HepG2 (cell line): ENCODE measurements at regions not wholly inside any gene's neighbourhood (a gene's known extent, or its start where the extent isn't known, plus 50 kb on each side); places are given as distances from the start of the nearest gene placed in this dataset.

Experiments used
- ATAC-seq: fragments of 200-7000 bp; cut with Tn5 transposase; 3 replicates; pipeline ENCODE4 v1.9.1; 2020; ENCODE audit warnings: mild to moderate bottlenecking, moderate library complexity
- BruUV-seq: library from RNA; stranded (reverse); fragments of 400-500 nt; replicated peaks from 2 replicates; lab custom pipeline; 2021; lab: Mats Ljungman, UMichigan
- CTCF ChIA-PET: fragments of 300-600 bp; formaldehyde crosslinking; extraction: SDS; loops from one replicate; lab custom pipeline; 2021; ENCODE audit warnings: low total read pairs, inconsistent platforms, low intra/inter-chr PET ratio; lab: Yijun Ruan, JAX
- POLR2A ChIA-PET: fragments of 350-600 bp; sonication (Branson Sonifier 250); formaldehyde crosslinking; loops from one replicate; lab custom pipeline; 2020; ENCODE audit warnings: antibody characterized with exemption, inconsistent platforms; lab: Yijun Ruan, JAX
- DNase-seq: peaks from one replicate; pipeline ENCODE4 v3.0.0-alpha.2; 2015; ENCODE audit warnings: low spot score
- FAIRE-seq: peaks from 3 replicates; lab custom pipeline; 2011; peaks lifted over from hg19 to GRCh38; lab: Jason Lieb, UNC
- H2AFZ ChIP-seq: one replicate; pipeline ENCODE4 v1.6.1; 2011; ENCODE audit warnings: low read length, inconsistent platforms
- H3K27ac ChIP-seq: fragments of 300-600 bp; 3 replicates; pipeline ENCODE4 v1.8.0; 2011; ENCODE audit warnings: mixed run types, mild to moderate bottlenecking, mixed read lengths, low read length, inconsistent platforms; ENCODE audit not compliant: insufficient read depth; ENCODE audit errors: extremely low read length
- H3K27me3 ChIP-seq, 2 experiments: fragments of 200-600 bp in 1 of 2; 2 replicates in 1 of 2; 3 replicates in 1 of 2; pipeline versions ENCODE4 v1.6.0 to v1.8.0; 2011; ENCODE audit warnings: low read length in 2 of 2, mild to moderate bottlenecking in 2 of 2, moderate library complexity in 2 of 2, inconsistent platforms in 1 of 2; ENCODE audit not compliant: insufficient read depth in 2 of 2, control insufficient read depth in 1 of 2
- H3K36me3 ChIP-seq, 2 experiments: fragments of 200-600 bp in 1 of 2; replicated peaks in 1 of 2; 2 replicates in 1 of 2; 3 replicates in 1 of 2; pipeline versions ENCODE4 v1.5.1 to v1.8.0; 2011; ENCODE audit warnings: low read length in 2 of 2, inconsistent platforms in 1 of 2; ENCODE audit not compliant: insufficient read depth in 2 of 2, control insufficient read depth in 1 of 2
- H3K4me1 ChIP-seq: 2 replicates; pipeline ENCODE4 v1.5.1; 2012; ENCODE audit warnings: low read length, inconsistent platforms; ENCODE audit not compliant: insufficient read depth
- H3K4me2 ChIP-seq: 2 replicates; pipeline ENCODE4 v1.6.0; 2011; ENCODE audit warnings: low read depth, low read length, inconsistent platforms
- H3K4me3 ChIP-seq, 3 experiments: fragments of 200-600 bp in 1 of 3; sonication (generic), shearing (Covaris generic) in 1 of 3; replicated peaks in 1 of 3; 2 replicates each; pipeline ENCODE4 v1.5.1; 2011 to 2016; ENCODE audit warnings: low read length in 3 of 3, inconsistent platforms in 2 of 3, low read depth in 2 of 3, mild to moderate bottlenecking in 2 of 3, control low read depth in 1 of 3, mixed read lengths in 1 of 3; ENCODE audit not compliant: insufficient read depth in 1 of 3
- H3K79me2 ChIP-seq: one replicate; pipeline ENCODE4 v1.6.1; 2011; ENCODE audit warnings: low read length, inconsistent platforms; ENCODE audit not compliant: insufficient read depth
- H3K9ac ChIP-seq: 2 replicates; pipeline ENCODE4 v1.6.0; 2011; ENCODE audit warnings: mild to moderate bottlenecking, low read depth, low read length, inconsistent platforms; ENCODE audit not compliant: insufficient read depth
- H3K9me3 ChIP-seq: 2 replicates; pipeline ENCODE4 v1.5.1; 2012; ENCODE audit warnings: mild to moderate bottlenecking, low read length
- H4K20me1 ChIP-seq: 2 replicates; pipeline ENCODE4 v1.6.0; 2011; ENCODE audit warnings: inconsistent platforms, mild to moderate bottlenecking, low read length, moderate library complexity; ENCODE audit not compliant: insufficient read depth
- ARNT2 ChIP-seq: sonication (generic); formaldehyde crosslinking; IDR thresholded peaks from 2 replicates; pipeline ENCODE4 v1.8.0; 2022; ENCODE audit warnings: mild to moderate bottlenecking, low read depth, missing genetic modification reagents, moderate library complexity
- BHLHE40 ChIP-seq: IDR thresholded peaks from 2 replicates; pipeline ENCODE4 v1.6.1; 2011; ENCODE audit warnings: low read length, improper control_type of control experiment
- DRAP1 ChIP-seq: IDR thresholded peaks from 2 replicates; pipeline ENCODE4 v1.6.1; 2016; ENCODE audit warnings: missing genetic modification reagents, missing compliant biosample characterization
- E2F5 ChIP-seq: sonication (generic); formaldehyde crosslinking; conservative IDR thresholded peaks from 2 replicates; pipeline ENCODE4 v1.4.0; 2020; ENCODE audit warnings: missing genetic modification reagents
- HBP1 ChIP-seq: IDR thresholded peaks from 2 replicates; pipeline ENCODE4 v1.6.1; 2016; ENCODE audit warnings: low read depth, control low read depth
- HMGA1 ChIP-seq: sonication (generic); formaldehyde crosslinking; conservative IDR thresholded peaks from 2 replicates; pipeline ENCODE4 v1.4.0; 2020; ENCODE audit warnings: missing genetic modification reagents
- MBD4 ChIP-seq: IDR thresholded peaks from 2 replicates; pipeline ENCODE4 v1.6.1; 2012; ENCODE audit warnings: low read length, inconsistent platforms, borderline replicate concordance
- PCBP1 ChIP-seq: fragments of 200-400 bp; formaldehyde crosslinking; IDR thresholded peaks from 2 replicates; pipeline ENCODE4 v1.6.1; 2017; ENCODE audit warnings: mild to moderate bottlenecking, low read depth, low read length, borderline replicate concordance
- RARA ChIP-seq: IDR thresholded peaks from 2 replicates; pipeline ENCODE4 v1.6.1; 2016; ENCODE audit warnings: missing genetic modification reagents, missing compliant biosample characterization
- RFXANK ChIP-seq: IDR thresholded peaks from 2 replicates; pipeline ENCODE4 v1.6.1; 2016
- SALL1 ChIP-seq: sonication (generic); formaldehyde crosslinking; IDR thresholded peaks from 2 replicates; pipeline ENCODE4 v1.8.0; 2022; ENCODE audit warnings: mild to moderate bottlenecking, missing genetic modification reagents
- SP5 ChIP-seq: IDR thresholded peaks from 2 replicates; pipeline ENCODE4 v1.6.1; 2016; ENCODE audit warnings: low read depth, borderline replicate concordance
- SUZ12 ChIP-seq: fragments of 150-350 bp; IDR thresholded peaks from 2 replicates; pipeline ENCODE4 v1.6.1; 2014; ENCODE audit warnings: low read depth, low read length
- ZBTB34 ChIP-seq: sonication (generic); formaldehyde crosslinking; IDR thresholded peaks from 2 replicates; pipeline ENCODE4 v1.8.0; 2022; ENCODE audit warnings: mild to moderate bottlenecking, missing genetic modification reagents
- ZNF296 ChIP-seq: sonication (generic); formaldehyde crosslinking; conservative IDR thresholded peaks from 2 replicates; pipeline ENCODE4 v1.5.0; 2020; ENCODE audit warnings: mild to moderate bottlenecking, missing genetic modification reagents
- ZNF737 ChIP-seq: sonication (generic); formaldehyde crosslinking; IDR thresholded peaks from 2 replicates; pipeline ENCODE4 v1.5.0; 2020; ENCODE audit warnings: missing genetic modification reagents, mild to moderate bottlenecking, borderline replicate concordance
- ZNF761 ChIP-seq: sonication (generic); formaldehyde crosslinking; conservative IDR thresholded peaks from 2 replicates; pipeline ENCODE4 v1.4.0; 2020; ENCODE audit warnings: mild to moderate bottlenecking, missing genetic modification reagents
- ZNF816 ChIP-seq: sonication (generic); formaldehyde crosslinking; IDR thresholded peaks from 2 replicates; pipeline ENCODE4 v1.8.0; 2022; ENCODE audit warnings: missing genetic modification reagents, mild to moderate bottlenecking, borderline replicate concordance
- WGBS: methylation state at CpG from one replicate; pipeline ENCODE4 v1.1.6; 2017; ENCODE audit warnings: low lambda C conversion rate; 5-methylcytosine and 5-hydroxymethylcytosine counted together
- in situ Hi-C: cut with HindIII; loops from 2 replicates; pipeline ENCODE4 v1.10.0; 2017; ENCODE audit warnings: low pct_unique_long_range_greater_than_20kb; ENCODE audit not compliant: extremely low pct_ligation_motif_present
- intact Hi-C: fragments of 100-400 bp; cut with micrococcal nuclease; formaldehyde crosslinking; loops from one replicate; pipeline ENCODE4 v1.10.0; 2022; ENCODE audit not compliant: unreplicated experiment

GRCh38 chr1:82220754-82221153 lies 420.0 kb downstream of the ADGRL2 start:
- BruUV-seq = no TSS peak
- no peak overlapping the region for H2AFZ ChIP-seq
- H3K4me3 ChIP-seq = no peak overlapping the region
- WGBS = 10% methylated on average over 3 of the region's 5 CpGs
- ATAC-seq (no peak), FAIRE-seq (no peak), DNase-seq (no peak)
- ChIA-PET CTCF (no interaction called here), POLR2A (no interaction called here)
- no peak overlapping the region for H3K27ac ChIP-seq
- H3K27me3 ChIP-seq = no peaks in the 10 kb centered on the region; a peak in 1 of 5 replicates
- H3K4me2 ChIP-seq = no peak overlapping the region
- no peaks in the 10 kb centered on the region for H4K20me1 ChIP-seq
- no peaks in the 10 kb centered on the region for H3K36me3 ChIP-seq
- intact Hi-C loops = no loop called here
- peaks cover 72% of the 10 kb centered on the region for H3K9me3 ChIP-seq
- in situ Hi-C loops = no loop called here
- no peaks in the 10 kb centered on the region for H3K79me2 ChIP-seq
- no peak overlapping the region for H3K9ac ChIP-seq
- no peaks in the 10 kb centered on the region for H3K4me1 ChIP-seq
- TF ChIP-seq SUZ12 (no peak), SP5 (CRISPR knock-in tag) (no peak), PCBP1 (no peak), ZNF761 (CRISPR knock-in tag) (no peak), DRAP1 (CRISPR knock-in tag) (no peak), BHLHE40 (no peak), MBD4 (no peak), HBP1 (CRISPR knock-in tag) (no peak), RFXANK (no peak), ARNT2 (CRISPR knock-in tag) (no peak), E2F5 (no peak), ZBTB34 (CRISPR knock-in tag) (no peak), ZNF737 (CRISPR knock-in tag) (no peak), ZNF296 (CRISPR knock-in tag) (no peak), RARA (CRISPR knock-in tag) (no peak), SALL1 (CRISPR knock-in tag) (no peak), ZNF816 (CRISPR knock-in tag) (no peak), HMGA1 (no peak)
- TF ChIP-seq, all 625 proteins: peak for 0
